Skeletal muscle tissue (tissue), 3 donors: ENCODE measurements at regions not wholly inside any gene's neighbourhood (a gene's known extent, or its start where the extent isn't known, plus 50 kb on each side); places are given as distances from the start of the nearest gene placed in this dataset.

Experiments used
- H3K27ac ChIP-seq: one replicate; pipeline ENCODE4 v1.7.0; 2013; ENCODE audit warnings: mild to moderate bottlenecking, low read depth, low read length, inconsistent platforms
- H3K27me3 ChIP-seq, 3 donors: one replicate each; pipeline ENCODE4 v1.7.0; 2013; ENCODE audit warnings: low read length in 3 of 3; ENCODE audit not compliant: control insufficient read depth in 3 of 3, insufficient read depth in 3 of 3
- H3K36me3 ChIP-seq, 3 donors: one replicate each; pipeline ENCODE4 v1.7.0; 2013; ENCODE audit warnings: low read length in 3 of 3; ENCODE audit not compliant: control insufficient read depth in 3 of 3, insufficient read depth in 3 of 3
- H3K4me1 ChIP-seq, 3 donors: one replicate each; pipeline ENCODE4 v1.7.0; 2013; ENCODE audit warnings: low read length in 3 of 3, mild to moderate bottlenecking in 3 of 3; ENCODE audit not compliant: control insufficient read depth in 3 of 3, insufficient read depth in 3 of 3
- H3K4me3 ChIP-seq, 3 donors: one replicate each; pipeline ENCODE4 v1.7.0; 2013; ENCODE audit warnings: low read length in 3 of 3
- H3K9ac ChIP-seq, 3 donors: one replicate each; pipeline ENCODE4 v1.7.0; 2013; ENCODE audit warnings: low read length in 3 of 3, mild to moderate bottlenecking in 3 of 3, moderate library complexity in 2 of 3, low read depth in 1 of 3
- H3K9me3 ChIP-seq, 3 donors: one replicate each; pipeline ENCODE4 v1.7.0; 2013; ENCODE audit warnings: low read length in 3 of 3; ENCODE audit not compliant: control insufficient read depth in 3 of 3
- donor health status: Osteomylitis.

DNA sequence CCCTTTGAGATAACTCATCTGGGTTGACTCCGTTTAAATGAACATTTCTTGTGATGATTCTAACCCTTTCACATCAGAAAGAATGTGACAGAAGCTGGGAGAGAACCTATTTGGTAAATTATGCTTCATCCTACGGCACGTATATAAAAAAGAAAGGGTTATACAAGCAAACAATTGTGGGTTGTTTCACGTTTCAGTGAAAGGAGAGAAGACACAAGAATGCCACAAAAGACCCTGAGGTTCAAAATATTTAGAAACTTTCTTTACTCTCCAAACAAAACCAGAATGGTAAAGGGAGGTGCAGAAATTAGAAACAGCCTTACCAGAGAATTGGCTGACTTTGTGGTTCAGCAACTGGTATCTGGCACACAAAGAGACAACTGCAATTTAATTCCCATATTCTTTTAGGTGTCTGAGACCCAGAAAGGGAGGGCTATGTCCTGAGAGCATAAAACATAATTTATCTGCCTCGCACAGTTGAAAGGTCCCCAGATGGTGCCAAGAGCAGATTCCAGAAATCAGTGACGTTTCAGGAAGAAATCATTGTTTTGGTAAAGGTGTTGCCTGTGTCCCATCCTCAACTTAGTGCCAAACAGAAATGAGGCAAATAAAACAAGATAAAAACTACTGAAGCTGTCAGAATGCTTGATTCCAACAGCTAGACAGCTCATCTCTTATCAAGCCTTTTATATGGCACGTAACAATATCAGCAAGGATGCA, 361.4 kb downstream of the EFNB2 start:
- Histone ChIP-seq H3K9me3 (no peaks in the 10 kb centered on the region), H3K9ac (no peak overlapping the region), H3K36me3 (no peaks in the 10 kb centered on the region), H3K4me1 (no peaks in the 10 kb centered on the region), H3K4me3 (no peak overlapping the region), H3K27ac (no peak overlapping the region), H3K27me3 (no peaks in the 10 kb centered on the region)

DNA sequence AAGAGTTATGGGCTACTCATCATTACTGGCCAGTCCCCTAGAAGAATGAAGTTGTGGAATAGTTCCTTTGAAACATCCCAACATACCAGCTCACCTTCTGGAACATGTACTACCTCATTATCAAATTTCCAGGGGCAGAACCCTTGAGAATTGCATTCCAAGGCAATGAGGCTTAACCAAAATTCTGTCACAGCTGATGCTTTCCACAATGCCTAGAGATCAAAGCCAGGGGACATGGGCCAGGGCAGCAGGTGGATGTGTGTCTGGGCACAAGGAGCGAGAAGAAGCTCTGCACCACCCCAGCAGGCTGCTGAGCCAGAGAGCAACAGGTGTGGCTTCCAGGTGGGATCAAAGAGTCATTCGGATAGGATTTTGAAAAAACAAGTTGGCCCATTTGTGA, 362.1 kb downstream of the EFNB2 start:
- Histone ChIP-seq H3K4me3 (no peak overlapping the region), H3K9ac (no peak overlapping the region), H3K4me1 (no peaks in the 10 kb centered on the region), H3K27me3 (no peaks in the 10 kb centered on the region), H3K9me3 (no peaks in the 10 kb centered on the region), H3K27ac (no peak overlapping the region), H3K36me3 (no peaks in the 10 kb centered on the region)

- Histone ChIP-seq H3K27me3 (no peaks in the 10 kb centered on the region), H3K4me3 (no peak overlapping the region), H3K9ac (no peak overlapping the region), H3K4me1 (no peaks in the 10 kb centered on the region), H3K36me3 (no peaks in the 10 kb centered on the region), H3K27ac (no peak overlapping the region), H3K9me3 (no peaks in the 10 kb centered on the region)
Observed at GRCh38 chr13:106172176-106172905, 363.1 kb downstream of the EFNB2 start.

DNA sequence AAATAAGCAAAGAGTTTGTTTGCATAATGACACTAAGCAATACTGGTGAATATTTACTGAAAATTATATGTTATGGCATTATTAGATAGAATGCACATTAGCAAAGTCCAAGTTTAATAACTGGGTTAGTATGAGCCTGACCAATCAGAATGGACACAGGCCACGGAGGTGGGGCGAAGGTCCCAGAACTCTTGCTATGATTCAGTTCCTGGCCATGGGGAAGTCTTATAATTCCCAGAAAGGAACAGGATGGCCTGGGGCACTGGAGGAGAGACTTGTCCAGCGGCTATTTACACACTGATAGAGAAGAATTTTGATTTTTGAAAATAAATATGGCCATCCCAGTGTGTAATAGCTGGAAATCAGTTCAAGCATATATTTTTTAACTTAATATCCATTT, 372.0 kb downstream of the EFNB2 start:
- Histone ChIP-seq H3K4me1 (peaks cover 0 to 2% (median 0%) of the 10 kb centered on the region in 3 donors), H3K4me3 (no peak overlapping the region), H3K36me3 (no peaks in the 10 kb centered on the region), H3K27ac (no peak overlapping the region), H3K27me3 (no peaks in the 10 kb centered on the region), H3K9me3 (no peaks in the 10 kb centered on the region), H3K9ac (no peak overlapping the region)

GRCh38 chr13:106161146-106161545, 374.3 kb downstream of the EFNB2 start:
- Histone ChIP-seq H3K27me3 (no peaks in the 10 kb centered on the region), H3K4me1 (peaks cover 0 to 2% (median 0%) of the 10 kb centered on the region in 3 donors), H3K4me3 (no peak overlapping the region), H3K27ac (no peak overlapping the region), H3K9me3 (no peaks in the 10 kb centered on the region), H3K36me3 (no peaks in the 10 kb centered on the region), H3K9ac (no peak overlapping the region)

GRCh38 chr13:106159295-106160195, 375.9 kb downstream of the EFNB2 start:
- Histone ChIP-seq H3K36me3 (no peaks in the 10 kb centered on the region), H3K9ac (no peak overlapping the region), H3K9me3 (no peaks in the 10 kb centered on the region), H3K27ac (no peak overlapping the region), H3K4me1 (peaks cover 0 to 2% (median 0%) of the 10 kb centered on the region in 3 donors), H3K4me3 (no peak overlapping the region), H3K27me3 (no peaks in the 10 kb centered on the region)

GRCh38 chr13:106156468-106156867, 379.0 kb downstream of the EFNB2 start:
- Histone ChIP-seq H3K27ac (no peak overlapping the region), H3K27me3 (no peaks in the 10 kb centered on the region), H3K36me3 (no peaks in the 10 kb centered on the region), H3K4me1 (peaks cover 0 to 2% (median under 1%) of the 10 kb centered on the region in 3 donors), H3K9ac (no peak overlapping the region), H3K4me3 (no peak overlapping the region), H3K9me3 (no peaks in the 10 kb centered on the region)

GRCh38 chr13:106155411-106155810, 380.1 kb downstream of the EFNB2 start:
- Histone ChIP-seq H3K9ac (no peak overlapping the region), H3K36me3 (no peaks in the 10 kb centered on the region), H3K9me3 (no peaks in the 10 kb centered on the region)

DNA sequence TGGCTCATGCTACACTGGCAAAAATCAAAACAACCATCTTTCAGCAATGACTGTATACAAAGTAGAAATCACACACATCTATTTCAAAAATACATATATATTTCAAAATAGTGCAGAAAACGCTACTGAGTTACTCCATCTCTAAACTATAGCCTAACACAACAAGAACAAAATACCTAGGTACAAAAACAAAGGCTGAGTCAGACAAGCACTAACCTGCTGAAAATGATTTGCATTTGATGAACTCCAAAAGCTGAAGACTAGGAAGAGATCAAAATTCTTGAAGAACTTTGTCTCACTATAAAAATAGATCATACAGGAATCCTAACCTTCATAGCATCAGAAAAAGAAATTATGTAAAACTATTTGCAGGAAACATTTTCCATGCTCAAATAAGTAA, 381.6 kb downstream of the EFNB2 start:
- no peaks in the 10 kb centered on the region for H3K9me3 ChIP-seq
- H3K27me3 ChIP-seq: no peaks in the 10 kb centered on the region
- H3K27ac ChIP-seq: no peak overlapping the region
- no peak overlapping the region for H3K4me3 ChIP-seq
- H3K36me3 ChIP-seq: no peaks in the 10 kb centered on the region
- peaks cover 0 to 3% (median 0%) of the 10 kb centered on the region in 3 donors for H3K4me1 ChIP-seq
- H3K9ac ChIP-seq: no peak overlapping the region

More at GRCh38 chr13:106155411-106155810, 380.1 kb downstream of the EFNB2 start:
- Histone ChIP-seq H3K4me3 (no peak overlapping the region), H3K4me1 (peaks cover 0 to 3% (median 2%) of the 10 kb centered on the region in 3 donors), H3K27ac (no peak overlapping the region), H3K27me3 (no peaks in the 10 kb centered on the region)
